ENCODE measurements at regions not wholly inside any gene's neighbourhood (a gene's known extent, or its start where the extent isn't known, plus 50 kb on each side); places are given as distances from the start of the nearest gene placed in this dataset.

DNA sequence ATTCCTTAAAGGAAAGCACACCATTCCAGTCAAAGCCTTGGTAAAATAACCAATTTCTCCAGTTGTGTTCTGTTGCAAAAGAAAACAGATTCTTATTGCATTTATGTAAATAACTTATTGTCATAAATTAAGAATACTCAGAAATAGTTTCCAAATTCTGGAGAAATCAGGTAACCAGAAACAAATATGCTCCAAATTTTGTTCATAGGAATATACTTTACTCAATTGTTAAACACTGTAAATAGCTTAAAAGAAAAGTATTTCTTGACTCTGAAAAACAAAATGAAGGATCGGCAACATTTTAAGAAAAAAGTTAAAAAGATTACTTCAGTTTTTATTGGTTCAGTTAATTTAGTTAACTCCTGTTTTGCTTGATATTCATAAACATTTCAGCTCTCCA is 67.1 kb upstream of the PIK3CG start:
- no peak for DNase-seq (ENCODE audit: extremely low read depth in 1 of 2, low read depth in 1 of 2)

GRCh38 chr7:106802589-106802988 is 62.5 kb upstream of the PIK3CG start:
- no peak for DNase-seq (ENCODE audit: extremely low read depth in 1 of 2, low read depth in 1 of 2)

GRCh38 chr7:106806556-106806955 is 58.5 kb upstream of the PIK3CG start:
- DNase-seq (ENCODE audit: extremely low read depth in 1 of 2, low read depth in 1 of 2), result no peak

GRCh38 chr7:106807474-106807873 is 57.6 kb upstream of the PIK3CG start:
- DNase-seq (ENCODE audit: extremely low read depth in 1 of 2, low read depth in 1 of 2), result no peak

DNA sequence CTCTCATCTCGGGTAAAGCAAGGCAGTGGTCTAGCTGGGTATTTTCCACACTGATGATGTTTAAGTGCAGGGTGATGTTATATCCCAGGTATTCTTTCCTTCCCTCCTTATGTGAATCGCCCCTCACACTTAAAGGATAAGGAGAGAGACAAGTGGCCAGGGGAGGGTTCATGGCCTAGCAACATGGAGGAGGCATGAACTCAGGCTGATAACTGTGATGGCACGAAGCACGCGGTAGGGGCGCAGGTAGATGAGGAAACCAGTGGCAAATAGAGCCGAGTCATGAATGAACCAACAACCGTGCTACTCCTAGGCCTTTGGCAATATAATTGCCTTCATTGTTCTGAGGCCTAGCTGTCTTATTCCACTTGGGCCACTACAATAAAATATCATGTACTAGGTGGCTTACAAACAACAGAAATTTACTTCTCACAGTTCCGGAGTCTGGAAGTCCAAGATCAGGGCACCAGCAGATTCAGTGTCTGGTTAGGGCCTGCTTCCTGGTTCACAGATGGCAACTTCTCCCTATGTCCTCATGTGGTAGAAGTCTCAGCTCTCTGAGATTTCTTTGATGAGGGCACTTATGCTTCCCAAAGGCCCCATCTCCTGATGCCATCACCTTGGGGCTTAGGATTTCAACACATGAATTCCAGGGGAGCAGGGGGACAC is 56.0 kb upstream of the PIK3CG start:
- no peak for DNase-seq (ENCODE audit: extremely low read depth in 1 of 2, low read depth in 1 of 2)

DNA sequence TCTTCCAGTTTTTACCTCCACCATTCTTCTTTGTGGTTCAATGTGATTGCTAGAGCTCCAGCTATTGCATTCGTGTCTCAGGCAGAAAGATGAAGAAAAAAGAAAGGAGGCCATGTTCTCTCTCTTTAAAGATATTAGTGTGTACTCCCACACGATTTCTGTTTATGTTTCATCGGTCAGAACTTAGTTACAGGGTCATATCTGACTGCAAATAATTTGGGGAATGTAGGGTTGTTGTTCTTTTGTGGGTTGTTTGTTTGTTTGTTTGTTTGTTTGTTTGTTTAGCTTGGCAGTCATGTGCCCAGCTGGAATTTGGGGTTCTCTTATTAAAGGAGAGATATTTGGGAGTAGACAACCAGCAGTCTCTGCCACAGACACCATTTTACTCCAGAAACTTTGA is 53.6 kb upstream of the PIK3CG start:
- DNase-seq (ENCODE audit: extremely low read depth in 1 of 2, low read depth in 1 of 2), result no peak

- no peak for DNase-seq (ENCODE audit: extremely low read depth in 1 of 2, low read depth in 1 of 2)
These were observed 52.9 kb upstream of the PIK3CG start for GRCh38 chr7:106812027-106812643.

- no peak for DNase-seq (ENCODE audit: extremely low read depth in 1 of 2, low read depth in 1 of 2)
These were observed 51.3 kb upstream of the PIK3CG start for GRCh38 chr7:106813705-106814305.

DNA sequence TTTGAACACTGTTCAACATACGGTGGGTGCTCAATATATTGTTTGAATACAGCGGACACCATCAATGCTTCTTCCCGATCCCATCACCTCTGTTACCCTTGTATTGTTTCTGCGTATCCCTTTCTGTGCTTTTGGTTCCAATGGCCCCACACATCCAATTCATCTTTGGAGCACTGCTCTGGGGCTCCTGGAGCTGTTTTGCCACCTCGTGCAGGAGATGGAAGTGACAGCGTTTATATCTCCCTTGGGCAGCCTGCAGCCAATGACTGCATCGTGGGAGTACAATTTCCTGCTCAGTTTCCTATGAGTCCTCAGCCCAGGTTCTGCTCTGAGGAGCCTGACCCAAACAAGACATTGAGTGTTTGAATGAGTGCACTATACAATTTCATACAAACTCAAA is 50.2 kb upstream of the PIK3CG start:
- DNase-seq (ENCODE audit: extremely low read depth in 1 of 2, low read depth in 1 of 2), result no peak

All from stimulated activated CD8-positive, alpha-beta memory T cell treated with anti-CD3 and anti-CD28 coated beads, Interleukin-7, amount 100 ng/mL, for 48 hours (primary cell).